H9 (cell line): ENCODE measurements at regions not wholly inside any gene's neighbourhood (a gene's known extent, or its start where the extent isn't known, plus 50 kb on each side); places are given as distances from the start of the nearest gene placed in this dataset.

Experiments
- DNase-seq: peaks from one replicate; pipeline ENCODE4 v3.0.0-alpha.2; 2017
- H2AFZ ChIP-seq: one replicate; pipeline ENCODE4 v1.6.1; 2013; ENCODE audit warnings: mild to moderate bottlenecking, low read length, control low read depth, moderate library complexity
- H2AK5ac ChIP-seq: 2 replicates; pipeline ENCODE4 v1.6.1; 2013; ENCODE audit warnings: low read length, control low read depth, mixed read lengths; ENCODE audit not compliant: insufficient read length
- H2BK120ac ChIP-seq: one replicate; pipeline ENCODE4 v1.6.1; 2013; ENCODE audit warnings: low read depth, mild to moderate bottlenecking, low read length, control low read depth, inconsistent platforms; ENCODE audit not compliant: poor library complexity, severe bottlenecking
- H2BK12ac ChIP-seq: 2 replicates; pipeline ENCODE4 v1.6.1; 2013; ENCODE audit warnings: low read length, control low read depth, mixed read lengths, low read depth; ENCODE audit not compliant: insufficient read length
- H2BK15ac ChIP-seq: 2 replicates; pipeline ENCODE4 v1.6.1; 2013; ENCODE audit warnings: low read depth, low read length, control low read depth
- H2BK20ac ChIP-seq: one replicate; pipeline ENCODE4 v1.6.1; 2013; ENCODE audit warnings: low read depth, mild to moderate bottlenecking, low read length, control low read depth, inconsistent platforms; ENCODE audit not compliant: poor library complexity, severe bottlenecking
- H2BK5ac ChIP-seq: 2 replicates; pipeline ENCODE4 v1.6.1; 2013; ENCODE audit warnings: low read length, control low read depth, mixed read lengths; ENCODE audit not compliant: insufficient read length
- H3K14ac ChIP-seq: 2 replicates; pipeline ENCODE4 v1.6.1; 2013; ENCODE audit warnings: low read length, control low read depth; ENCODE audit not compliant: insufficient read depth
- H3K18ac ChIP-seq: 2 replicates; pipeline ENCODE4 v1.6.1; 2013; ENCODE audit warnings: low read depth, mild to moderate bottlenecking, mixed read lengths, low read length, control low read depth; ENCODE audit not compliant: insufficient read length
- H3K23ac ChIP-seq: 2 replicates; pipeline ENCODE4 v1.6.1; 2013; ENCODE audit warnings: low read length, control low read depth, mixed read lengths, low read depth; ENCODE audit not compliant: insufficient read length
- H3K23me2 ChIP-seq: 2 replicates; pipeline ENCODE4 v1.6.1; 2013; ENCODE audit warnings: low read depth, mild to moderate bottlenecking, mixed read lengths, low read length, control low read depth; ENCODE audit not compliant: insufficient read length, poor library complexity, severe bottlenecking
- H3K27ac ChIP-seq: 2 replicates; pipeline ENCODE4 v1.5.1; 2013; ENCODE audit warnings: low read length, control low read depth, mixed read lengths, low read depth; ENCODE audit not compliant: insufficient read length
- H3K27me3 ChIP-seq: 2 replicates; pipeline ENCODE4 v1.6.1; 2013; ENCODE audit warnings: low read length, control low read depth, inconsistent platforms; ENCODE audit not compliant: insufficient read depth
- H3K4ac ChIP-seq: 2 replicates; pipeline ENCODE4 v1.6.1; 2013; ENCODE audit warnings: low read depth, mild to moderate bottlenecking, control low read depth, inconsistent platforms, low read length, moderate library complexity
- H3K4me1 ChIP-seq: 2 replicates; pipeline ENCODE4 v1.6.1; 2013; ENCODE audit warnings: low read length, control low read depth, inconsistent platforms; ENCODE audit not compliant: insufficient read depth
- H3K4me2 ChIP-seq: 2 replicates; pipeline ENCODE4 v1.6.1; 2013; ENCODE audit warnings: low read length, control low read depth, mixed read lengths; ENCODE audit not compliant: insufficient read length, insufficient read depth
- H3K56ac ChIP-seq: 2 replicates; pipeline ENCODE4 v1.6.1; 2013; ENCODE audit warnings: low read depth, mild to moderate bottlenecking, mixed read lengths, low read length, control low read depth; ENCODE audit not compliant: insufficient read length
- H3K79me1 ChIP-seq: 2 replicates; pipeline ENCODE4 v1.6.1; 2013; ENCODE audit warnings: low read depth, mild to moderate bottlenecking, moderate library complexity, low read length, control low read depth, inconsistent platforms; ENCODE audit not compliant: insufficient read depth, poor library complexity, severe bottlenecking
- H3K79me2 ChIP-seq: 2 replicates; pipeline ENCODE4 v1.6.1; 2013; ENCODE audit warnings: low read length, control low read depth, inconsistent platforms; ENCODE audit not compliant: insufficient read depth
- H3K9ac ChIP-seq: 2 replicates; pipeline ENCODE4 v1.6.1; 2013; ENCODE audit warnings: low read length, control low read depth, mixed read lengths; ENCODE audit not compliant: insufficient read length; ENCODE audit errors: extremely low read depth
- H3K9me3 ChIP-seq: one replicate; pipeline ENCODE4 v1.6.1; 2013; ENCODE audit warnings: low read depth, low read length, inconsistent platforms; ENCODE audit not compliant: control insufficient read depth
- H3T11ph ChIP-seq: one replicate; pipeline ENCODE4 v1.6.1; 2013; ENCODE audit warnings: mild to moderate bottlenecking, low read length, control low read depth, inconsistent platforms
- H4K20me1 ChIP-seq: one replicate; pipeline ENCODE4 v1.6.1; 2013; ENCODE audit not compliant: control insufficient read depth, insufficient read length, insufficient read depth
- H4K5ac ChIP-seq: 2 replicates; pipeline ENCODE4 v1.6.1; 2013; ENCODE audit warnings: low read depth, mild to moderate bottlenecking, mixed read lengths, low read length, control low read depth; ENCODE audit not compliant: insufficient read length
- H4K8ac ChIP-seq: replicated peaks from 2 replicates; pipeline ENCODE4 v1.6.1; 2013; ENCODE audit warnings: low read length, control low read depth, mixed read lengths, low read depth; ENCODE audit not compliant: insufficient read length
- H4K91ac ChIP-seq: 2 replicates; pipeline ENCODE4 v1.6.1; 2013; ENCODE audit warnings: low read depth, mild to moderate bottlenecking, moderate library complexity, mixed read lengths, low read length, control low read depth; ENCODE audit not compliant: insufficient read length
- H3K27ac Mint-ChIP-seq, 3 experiments: 2 replicates in 2 of 3; 3 replicates in 1 of 3; pipeline ENCODE4 v1.8.0; 2020 to 2021; ENCODE audit warnings: mixed read lengths in 3 of 3, mild to moderate bottlenecking in 1 of 3, moderate library complexity in 1 of 3
- H3K27me3 Mint-ChIP-seq: 2 replicates; pipeline ENCODE4 v1.8.0; 2021; ENCODE audit warnings: low read depth, mild to moderate bottlenecking, moderate library complexity, mixed read lengths
- H3K36me3 Mint-ChIP-seq, 3 experiments: 2 replicates in 2 of 3; 3 replicates in 1 of 3; pipeline ENCODE4 v1.8.0; 2020 to 2021; ENCODE audit warnings: low read depth in 3 of 3, mixed read lengths in 3 of 3; ENCODE audit not compliant: insufficient read depth in 1 of 3
- H3K4me1 Mint-ChIP-seq, 2 experiments: 2 replicates each; pipeline ENCODE4 v1.8.0; 2020; ENCODE audit warnings: mixed read lengths in 2 of 2
- H3K4me3 Mint-ChIP-seq, 2 experiments: 2 replicates in 1 of 2; 3 replicates in 1 of 2; pipeline ENCODE4 v1.8.0; 2020 to 2021; ENCODE audit warnings: mild to moderate bottlenecking in 2 of 2, mixed read lengths in 2 of 2, moderate library complexity in 1 of 2
- H3K9me3 Mint-ChIP-seq, 2 experiments: 2 replicates in 1 of 2; 3 replicates in 1 of 2; pipeline ENCODE4 v1.8.0; 2020; ENCODE audit warnings: mild to moderate bottlenecking in 2 of 2, mixed read lengths in 2 of 2, moderate library complexity in 1 of 2
- CTCF ChIP-seq: fragments of 200-600 bp; sonication (generic); conservative IDR thresholded peaks from 3 replicates; pipeline ENCODE4 v1.8.0; 2021; ENCODE audit warnings: antibody characterized with exemption, mild to moderate bottlenecking
- WGBS: extraction: QIAGEN DNeasy Blood & Tissue Kit; methylation state at CpG from one replicate; pipeline ENCODE4 v1.1.7; 2013; ENCODE audit warnings: missing lambda C conversion rate, low lambda C conversion rate, mixed read lengths; ENCODE audit not compliant: insufficient read length; ENCODE audit errors: extremely low coverage; 5-methylcytosine and 5-hydroxymethylcytosine counted together

- no peak overlapping the region for H3K4me3 Mint-ChIP-seq
- H3K14ac ChIP-seq = no peak overlapping the region
- no CpG with 5 or more reads among the region's 20 CpGs for WGBS
These were observed 358.8 kb upstream of the RIOK2 start for GRCh38 chr5:97541864-97542263.

More at GRCh38 chr5:97541864-97542263, 358.8 kb upstream of the RIOK2 start:
- H3K36me3 Mint-ChIP-seq = peaks cover 0 to 4% (median 0%) of the 10 kb centered on the region in 3 experiments; a peak in 2 of 7 replicates
- H3K9me3 ChIP-seq = no peaks in the 10 kb centered on the region
- no peak overlapping the region for H2AFZ ChIP-seq
- H3K27ac ChIP-seq = no peak overlapping the region
- no peak overlapping the region for H3T11ph ChIP-seq
- H3K9me3 Mint-ChIP-seq = peaks cover 2 to 4% of the 10 kb centered on the region in 2 experiments; a peak in 4 of 5 replicates
- no peak overlapping the region for H2BK20ac ChIP-seq
- TF ChIP-seq CTCF = no peak
- no peak overlapping the region for H3K4ac ChIP-seq
- H4K8ac ChIP-seq = no peak overlapping the region
- H3K23me2 ChIP-seq = no peaks in the 10 kb centered on the region
- peaks cover 23 to 24% of the 10 kb centered on the region in 2 experiments for H3K4me1 Mint-ChIP-seq
- H3K4me2 ChIP-seq = no peak overlapping the region
- H2BK5ac ChIP-seq = no peak overlapping the region
- H3K56ac ChIP-seq = no peak overlapping the region
- H3K9ac ChIP-seq = no peak overlapping the region
- H4K20me1 ChIP-seq = no peaks in the 10 kb centered on the region
- no peak overlapping the region for H2BK12ac ChIP-seq
- no peak overlapping the region for H2BK120ac ChIP-seq
- H3K79me2 ChIP-seq = no peaks in the 10 kb centered on the region
- no peak overlapping the region for H2BK15ac ChIP-seq
- no peaks in the 10 kb centered on the region for H3K4me1 ChIP-seq
- H3K79me1 ChIP-seq = no peaks in the 10 kb centered on the region
- H4K5ac ChIP-seq = no peak overlapping the region
- H3K27me3 Mint-ChIP-seq = no peaks in the 10 kb centered on the region
- H3K23ac ChIP-seq = no peak overlapping the region
- H3K27ac Mint-ChIP-seq = no peak overlapping the region; a peak in 1 of 7 replicates
- DNase-seq = no peak
- H4K91ac ChIP-seq = no peak overlapping the region
- H2AK5ac ChIP-seq = no peak overlapping the region
- H3K18ac ChIP-seq = no peak overlapping the region
- H3K27me3 ChIP-seq = no peaks in the 10 kb centered on the region
